ENCODE measurements at regions not wholly inside any gene's neighbourhood (a gene's known extent, or its start where the extent isn't known, plus 50 kb on each side); places are given as distances from the start of the nearest gene placed in this dataset.

- no TSS peak for BruUV-seq (replicated peaks)
- DNase-seq (ENCODE audit: low spot score) (no peak), ATAC-seq (no peak), FAIRE-seq (no peak)
- H2AFZ ChIP-seq (ENCODE audit: low read length), result no peak overlapping the region
- H3K4me3 ChIP-seq (replicated peaks in 1 of 3; ENCODE audit: insufficient read depth in 1 of 3, low read depth in 2 of 3, low read length in 3 of 3), result no peak overlapping the region
- no peaks in the 10 kb centered on the region for H3K79me2 ChIP-seq (ENCODE audit: insufficient read depth, low read length)
- no peaks in the 10 kb centered on the region for H4K20me1 ChIP-seq (ENCODE audit: insufficient read depth, low read length)
- ChIA-PET CTCF (ENCODE audit: low intra/inter-chr PET ratio, low total read pairs) (no interaction called here), POLR2A (no interaction called here)
- H3K4me1 ChIP-seq (ENCODE audit: insufficient read depth, low read length), result no peaks in the 10 kb centered on the region
- no peak overlapping the region for H3K9ac ChIP-seq (ENCODE audit: insufficient read depth, low read depth, low read length)
- intact Hi-C loops (cut with micrococcal nuclease; ENCODE audit: unreplicated experiment), result no loop called here
- in situ Hi-C loops (cut with HindIII; ENCODE audit: extremely low pct_ligation_motif_present, low pct_unique_long_range_greater_than_20kb), result no loop called here
- no peak overlapping the region for H3K27ac ChIP-seq (ENCODE audit: extremely low read length, insufficient read depth, low read length)
- H3K27me3 ChIP-seq (ENCODE audit: control insufficient read depth in 1 of 2, insufficient read depth in 2 of 2, low read length in 2 of 2), result no peaks in the 10 kb centered on the region
- no peak for TF ChIP-seq MAX (IDR thresholded peaks at IDR 0.05)
- TF ChIP-seq NR2F2 (IDR thresholded peaks at IDR 0.05; ENCODE audit: borderline replicate concordance, low read depth), result no peak
- no peak for TF ChIP-seq WIZ (CRISPR knock-in tag; IDR thresholded peaks at IDR 0.05)
- TF ChIP-seq HOXA7 (CRISPR knock-in tag; IDR thresholded peaks at IDR 0.05), result no peak
- no peak for TF ChIP-seq ZNF614 (CRISPR knock-in tag; IDR thresholded peaks at IDR 0.05; ENCODE audit: borderline replicate concordance)
- no peak for TF ChIP-seq ZNF780A (CRISPR knock-in tag; IDR thresholded peaks at IDR 0.05)
- TF ChIP-seq CENPT (CRISPR knock-in tag; IDR thresholded peaks at IDR 0.05; ENCODE audit: low read depth), result no peak
- no peak for TF ChIP-seq NFKBIZ (CRISPR knock-in tag; IDR thresholded peaks at IDR 0.05)
- no peak for TF ChIP-seq EP300 (IDR thresholded peaks at IDR 0.05; ENCODE audit: low read depth in 2 of 2, low read length in 2 of 2)
- TF ChIP-seq EP300 (CRISPR knock-in tag; IDR thresholded peaks at IDR 0.05; ENCODE audit: borderline replicate concordance), result no peak
- no peak for TF ChIP-seq CREB1 (IDR thresholded peaks at IDR 0.05)
- no peak for TF ChIP-seq CREB1 (CRISPR knock-in tag; IDR thresholded peaks at IDR 0.05)
- TF ChIP-seq ZNF513 (CRISPR knock-in tag; conservative IDR thresholded peaks at IDR 0.05), result no peak
- TF ChIP-seq ZNF512 (CRISPR knock-in tag; IDR thresholded peaks at IDR 0.05), result no peak
- no peak for TF ChIP-seq THYN1 (CRISPR knock-in tag; IDR thresholded peaks at IDR 0.05; ENCODE audit: borderline replicate concordance, low read depth)
- no peak for TF ChIP-seq FUBP1 (CRISPR knock-in tag; IDR thresholded peaks at IDR 0.05; ENCODE audit: borderline replicate concordance)
- H3K9me3 ChIP-seq (ENCODE audit: low read length), result peaks cover 2% of the 10 kb centered on the region; the same call in 1 of the 2 replicates
- no peaks in the 10 kb centered on the region for H3K36me3 ChIP-seq (replicated peaks in 1 of 2; ENCODE audit: control insufficient read depth in 1 of 2, insufficient read depth in 2 of 2, low read length in 2 of 2)
- no peak overlapping the region for H3K4me2 ChIP-seq (ENCODE audit: low read depth, low read length)
- 23% methylated on average over 4 of the region's 4 CpGs for WGBS (ENCODE audit: low lambda C conversion rate)
These were observed 124.8 kb upstream of the KLF12 start for GRCh38 chr13:74258961-74259360.
